ENCODE measurements at regions not wholly inside any gene's neighbourhood (a gene's known extent, or its start where the extent isn't known, plus 50 kb on each side); places are given as distances from the start of the nearest gene placed in this dataset.

- H3K4me3 ChIP-seq (replicated peaks in 1 of 3; ENCODE audit: low read depth in 2 of 3, low read length in 3 of 3): no peak overlapping the region
- H2AFZ ChIP-seq (ENCODE audit: insufficient read depth, low read depth, low read length, poor library complexity, severe bottlenecking): no peak overlapping the region
- Mint-ChIP-seq H3K4me3 (no peak overlapping the region), H3K36me3 (no peaks in the 10 kb centered on the region), H3K9me3 (peaks cover 0 to 3% (median 0%) of the 10 kb centered on the region in 7 donors), H3K27me3 (ENCODE audit: low read depth in 3 of 3) (peaks cover 0 to 7% (median 5%) of the 10 kb centered on the region in 3 donors), H3K4me1 (no peaks in the 10 kb centered on the region), H3K27ac (no peak overlapping the region)
- no peak overlapping the region for H3K27ac ChIP-seq (ENCODE audit: low read depth in 1 of 2, low read length in 2 of 2)
- no peak overlapping the region for H3K9ac ChIP-seq (ENCODE audit: insufficient read depth, low read length, poor library complexity, severe bottlenecking)
- H3K9me3 ChIP-seq (replicated peaks in 1 of 2; ENCODE audit: control insufficient read depth in 1 of 2, insufficient read depth in 1 of 2, low read length in 2 of 2): no peaks in the 10 kb centered on the region
- peaks cover 0 to 2% of the 10 kb centered on the region in 2 donors for H3K27me3 ChIP-seq (ENCODE audit: control insufficient read depth in 2 of 2, insufficient read depth in 2 of 2, low read length in 2 of 2)
- intact Hi-C loops (cut with micrococcal nuclease): no loop called here
- H3K4me1 ChIP-seq (ENCODE audit: control insufficient read depth in 1 of 2, insufficient read depth in 2 of 2, low read length in 2 of 2): no peaks in the 10 kb centered on the region
- no peak for DNase-seq
- no peaks in the 10 kb centered on the region for H3K79me2 ChIP-seq (ENCODE audit: insufficient read depth, low read length)
- no peak for TF ChIP-seq CTCF (IDR thresholded peaks at IDR 0.05)
- H3K36me3 ChIP-seq (replicated peaks in 1 of 2; ENCODE audit: control insufficient read depth in 1 of 2, insufficient read depth in 2 of 2, low read length in 2 of 2): no peaks in the 10 kb centered on the region
- no peak overlapping the region for H3K4me2 ChIP-seq (replicated peaks; ENCODE audit: extremely low read depth, low read length, poor library complexity, severe bottlenecking)
- no peaks in the 10 kb centered on the region for H4K20me1 ChIP-seq (ENCODE audit: insufficient read depth, low read length)
Measured at GRCh38 chr2:7711167-7711566, 794.0 kb downstream of the RNF144A start.

- H3K27ac Mint-ChIP-seq: peak overlapping the region in 2 of 7 donors; percentile 32 to 38
- no peaks in the 10 kb centered on the region for H3K79me2 ChIP-seq (ENCODE audit: insufficient read depth, low read length)
- no peak overlapping the region for H3K4me2 ChIP-seq (replicated peaks; ENCODE audit: extremely low read depth, low read length, poor library complexity, severe bottlenecking)
- peak; percentile 10 to 24 (median 11) for DNase-seq
- H3K4me3 Mint-ChIP-seq: no peak overlapping the region
- intact Hi-C loops (cut with micrococcal nuclease): no loop called here
- no peak overlapping the region for H2AFZ ChIP-seq (ENCODE audit: insufficient read depth, low read depth, low read length, poor library complexity, severe bottlenecking)
- H3K36me3 Mint-ChIP-seq: no peaks in the 10 kb centered on the region
- H3K27me3 Mint-ChIP-seq (ENCODE audit: low read depth in 3 of 3): peaks cover 1 to 8% (median 2%) of the 10 kb centered on the region in 3 donors
- no peak overlapping the region for H3K27ac ChIP-seq (ENCODE audit: low read depth in 1 of 2, low read length in 2 of 2)
- H3K9ac ChIP-seq (ENCODE audit: insufficient read depth, low read length, poor library complexity, severe bottlenecking): no peak overlapping the region
- H3K27me3 ChIP-seq (ENCODE audit: control insufficient read depth in 2 of 2, insufficient read depth in 2 of 2, low read length in 2 of 2): no peaks in the 10 kb centered on the region
- TF ChIP-seq CTCF (IDR thresholded peaks at IDR 0.05): no peak
- H3K4me1 ChIP-seq (ENCODE audit: control insufficient read depth in 1 of 2, insufficient read depth in 2 of 2, low read length in 2 of 2): peaks cover 0 to 6% of the 10 kb centered on the region in 2 donors
- H3K4me3 ChIP-seq (replicated peaks in 1 of 3; ENCODE audit: low read depth in 2 of 3, low read length in 3 of 3): no peak overlapping the region
- peaks cover 8% of the 10 kb centered on the region for H3K4me1 Mint-ChIP-seq
- no peaks in the 10 kb centered on the region for H3K9me3 ChIP-seq (replicated peaks in 1 of 2; ENCODE audit: control insufficient read depth in 1 of 2, insufficient read depth in 1 of 2, low read length in 2 of 2)
- no peaks in the 10 kb centered on the region for H4K20me1 ChIP-seq (ENCODE audit: insufficient read depth, low read length)
- H3K36me3 ChIP-seq (replicated peaks in 1 of 2; ENCODE audit: control insufficient read depth in 1 of 2, insufficient read depth in 2 of 2, low read length in 2 of 2): no peaks in the 10 kb centered on the region
- no CpG with 5 or more reads among the region's 2 CpGs for whole genome bisulfite sequencing (ENCODE audit: insufficient coverage)
- H3K9me3 Mint-ChIP-seq: no peaks in the 10 kb centered on the region
Measured at GRCh38 chr2:7719876-7720275, 802.7 kb downstream of the RNF144A start.

Measured in CD14-positive monocyte (primary cell).